Stimulated activated CD8-positive, alpha-beta memory T cell treated with anti-CD3 and anti-CD28 coated beads, Interleukin-4, amount 100 ng/mL, for 48 hours (primary cell): ENCODE measurements at regions not wholly inside any gene's neighbourhood (a gene's known extent, or its start where the extent isn't known, plus 50 kb on each side); places are given as distances from the start of the nearest gene placed in this dataset.
"Not testable (repeated sequence)": the region's sequence is repeated elsewhere in the genome, so short reads cannot be mapped to it uniquely, and the experiment has no call there.

Experiments
- DNase-seq: peaks from one replicate; pipeline ENCODE4 v3.0.0-alpha.2; 2020

DNA sequence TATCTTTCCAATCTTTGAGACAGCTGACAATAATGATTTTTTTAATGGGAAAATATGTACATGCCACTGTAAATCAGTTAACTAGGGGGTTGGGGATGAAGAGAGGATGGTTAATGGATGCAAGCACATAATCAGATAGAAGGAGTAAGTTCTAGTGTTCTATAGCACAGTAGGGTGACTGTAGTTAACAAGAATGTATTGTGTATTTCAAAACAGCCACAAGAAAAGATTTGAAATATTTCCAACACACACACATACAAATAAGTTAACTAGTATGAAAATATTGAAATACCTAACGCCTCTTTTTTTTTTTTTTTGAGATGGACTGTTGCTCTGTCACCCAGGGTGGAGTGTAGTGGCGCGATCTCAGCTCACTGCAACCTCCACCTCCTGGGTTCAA lies 153.4 kb upstream of the SALL4 start:
- no peak for DNase-seq

DNA sequence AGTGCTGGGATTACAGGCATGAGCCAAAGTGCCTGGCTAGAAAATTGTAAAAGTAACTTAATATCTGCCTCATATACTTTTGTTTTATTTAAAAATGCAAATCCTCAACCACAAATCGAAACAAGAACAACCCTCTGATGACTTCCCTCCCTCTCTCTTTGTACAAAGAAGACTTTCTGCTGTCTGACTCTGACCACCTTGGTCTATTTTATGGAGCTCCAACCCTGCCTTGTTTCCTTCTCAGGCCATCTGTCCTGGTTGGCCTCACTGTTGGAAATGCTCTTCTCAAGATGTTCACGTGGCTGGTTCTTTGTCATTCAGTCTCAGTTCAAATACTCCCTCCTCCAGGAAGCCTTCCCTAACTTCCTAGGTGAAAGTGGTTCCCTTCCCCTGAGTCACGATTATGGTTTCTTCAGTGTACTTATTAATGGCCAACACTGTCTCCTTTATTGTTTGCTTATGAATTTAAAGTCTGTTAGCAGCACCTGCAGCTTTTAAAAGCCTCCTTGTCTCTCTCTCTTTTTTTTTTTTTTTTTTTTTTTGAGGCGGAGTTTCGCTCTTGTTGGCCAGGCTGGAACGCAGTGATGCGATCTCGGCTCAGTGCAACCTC lies 151.5 kb upstream of the SALL4 start:
- DNase-seq, result no peak

- DNase-seq, result no peak
These were observed 148.6 kb upstream of the SALL4 start for GRCh38 chr20:51950926-51951325.

- no peak for DNase-seq
These were observed 144.3 kb upstream of the SALL4 start for GRCh38 chr20:51946586-51946985.

GRCh38 chr20:51945881-51946280 lies 143.6 kb upstream of the SALL4 start:
- DNase-seq, result no peak

DNA sequence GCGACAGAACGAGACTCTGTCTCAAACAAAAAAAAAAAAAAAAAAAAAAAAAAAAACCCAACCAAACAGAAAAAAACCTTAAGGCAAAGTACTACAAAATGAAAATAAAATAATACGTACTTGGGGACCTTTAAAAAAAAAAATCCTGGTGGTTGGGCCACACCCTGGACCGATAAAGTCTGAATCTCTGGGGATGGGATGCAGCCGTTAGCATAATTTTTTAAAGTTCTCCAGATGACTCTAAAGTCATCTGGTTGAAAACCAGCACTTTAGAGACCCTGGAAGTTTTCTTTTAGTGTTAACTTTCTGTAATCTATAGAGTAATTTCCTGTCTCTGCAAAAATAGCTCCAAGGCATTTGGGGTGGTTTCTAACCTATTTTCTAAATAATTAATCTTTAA lies 142.9 kb upstream of the SALL4 start:
- DNase-seq, result no peak

DNA sequence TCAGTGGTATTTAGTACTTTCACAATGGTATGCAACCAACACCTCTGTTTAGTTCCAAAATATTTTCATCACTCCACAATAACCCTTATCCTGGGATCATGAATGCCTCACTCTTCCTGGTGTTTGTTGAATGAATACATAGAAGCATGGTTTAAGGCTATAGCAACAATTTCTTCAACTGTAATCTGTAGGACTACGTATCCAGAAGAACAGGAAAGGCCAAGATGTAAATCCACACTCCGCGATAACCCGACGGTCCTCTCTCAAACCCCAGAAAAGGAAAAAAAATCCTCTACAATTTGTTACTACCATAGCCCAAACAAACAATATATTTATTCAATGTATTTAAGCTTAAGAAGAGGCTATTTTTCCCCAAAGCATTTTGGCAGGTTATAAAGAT lies 141.4 kb upstream of the SALL4 start:
- no peak for DNase-seq

DNA sequence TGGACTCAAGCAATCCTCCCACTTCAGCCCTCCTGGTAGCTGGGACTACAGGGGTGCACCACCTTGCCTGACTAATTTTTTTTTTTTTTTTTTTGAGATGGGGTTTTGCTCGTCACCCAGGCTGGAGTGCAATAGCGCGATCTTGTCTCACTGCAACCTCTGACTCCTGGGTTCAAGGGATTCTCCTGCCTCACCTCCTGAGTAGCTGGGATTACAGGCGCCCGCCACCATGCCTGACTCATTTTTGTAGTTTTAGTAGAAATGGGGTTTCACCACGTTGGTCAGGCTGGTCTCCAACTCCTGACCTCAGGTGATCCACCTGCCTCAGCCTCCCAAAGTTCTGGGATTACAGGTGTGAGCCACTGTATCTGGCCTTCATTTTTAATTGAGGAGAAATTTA lies 141.0 kb upstream of the SALL4 start:
- not testable (repeated sequence) for DNase-seq

DNA sequence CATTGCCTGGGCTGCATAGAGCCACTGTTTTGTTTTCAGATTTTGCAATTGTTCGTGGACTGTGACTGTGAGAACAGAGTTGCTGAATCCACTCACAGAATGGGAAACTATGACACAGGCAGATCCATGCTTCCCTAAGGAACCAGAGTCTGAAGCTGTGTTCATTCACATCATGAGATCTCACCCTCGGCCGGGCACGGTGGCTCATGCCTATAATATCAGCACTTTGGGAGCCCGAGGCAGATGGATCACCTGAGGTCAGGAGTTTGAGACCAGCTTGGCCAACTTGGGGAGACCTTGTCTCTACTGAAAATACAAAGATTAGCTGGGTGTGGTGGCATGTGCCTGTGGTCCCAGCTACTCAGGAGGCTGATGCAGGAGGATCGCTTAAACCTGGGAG lies 139.2 kb upstream of the SALL4 start:
- DNase-seq, result no peak

GRCh38 chr20:51939259-51939585 lies 136.9 kb upstream of the SALL4 start:
- no peak for DNase-seq

- DNase-seq, result no peak
These were observed 136.4 kb upstream of the SALL4 start for GRCh38 chr20:51938559-51939258.

DNA sequence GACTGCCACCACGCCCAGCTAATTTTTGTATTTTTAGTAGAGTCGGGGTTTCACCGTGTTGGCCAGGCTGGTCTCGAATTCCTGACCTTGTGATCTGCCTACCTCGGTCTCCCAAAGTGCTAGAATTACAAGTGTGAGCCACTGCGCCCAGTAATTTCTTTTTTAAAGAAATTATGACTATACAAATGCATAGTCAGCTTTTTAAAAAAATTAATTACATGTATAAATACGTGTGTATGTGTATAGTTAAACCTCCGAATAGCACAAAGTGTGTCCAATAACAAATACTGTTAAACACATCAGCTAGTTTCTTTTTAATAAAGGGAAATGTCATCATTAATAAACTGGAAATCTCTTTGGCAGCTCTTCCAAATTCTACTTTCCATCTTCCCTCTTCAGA lies 135.5 kb upstream of the SALL4 start:
- DNase-seq, result no peak

DNA sequence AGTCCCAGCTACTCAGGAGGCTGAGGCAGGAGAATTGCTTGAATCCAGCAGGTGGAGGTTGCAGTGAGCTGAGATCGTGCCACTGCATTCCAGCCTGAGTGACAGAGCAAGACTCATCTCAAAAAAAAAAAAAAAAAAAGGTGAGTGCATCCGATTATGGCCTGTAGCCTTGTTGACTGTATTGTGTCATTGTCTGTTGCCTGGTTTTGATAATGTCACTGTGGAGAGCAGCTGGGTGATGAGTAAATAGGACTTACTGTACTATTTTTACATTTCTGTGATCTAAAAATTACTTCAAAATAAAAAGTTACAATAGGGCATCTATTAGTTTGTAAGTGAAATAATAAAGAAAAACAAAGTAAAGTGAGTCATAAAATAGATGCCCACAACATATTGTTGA lies 134.1 kb upstream of the SALL4 start:
- no peak for DNase-seq

DNA sequence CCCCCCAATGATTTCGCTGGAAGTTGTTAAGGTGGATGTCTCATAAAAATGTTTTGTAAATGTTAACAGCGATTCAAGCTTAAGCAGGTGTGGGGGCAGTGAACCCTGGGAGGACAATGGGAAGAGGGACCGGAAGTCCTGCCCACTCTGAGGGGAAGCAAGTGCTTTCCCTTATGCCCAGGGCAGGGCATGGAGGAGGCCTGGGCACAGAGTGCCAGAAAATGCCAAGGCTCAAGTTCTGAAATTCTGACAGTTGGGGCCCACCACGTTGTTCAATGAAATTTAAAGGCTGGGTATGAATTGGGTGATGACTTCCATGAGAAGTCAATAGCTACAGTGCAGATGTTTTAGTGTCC lies 132.7 kb upstream of the SALL4 start:
- no peak for DNase-seq

GRCh38 chr20:51934301-51935002 lies 132.1 kb upstream of the SALL4 start:
- DNase-seq, result no peak

GRCh38 chr20:51931371-51931781 lies 129.1 kb upstream of the SALL4 start:
- no peak for DNase-seq

DNA sequence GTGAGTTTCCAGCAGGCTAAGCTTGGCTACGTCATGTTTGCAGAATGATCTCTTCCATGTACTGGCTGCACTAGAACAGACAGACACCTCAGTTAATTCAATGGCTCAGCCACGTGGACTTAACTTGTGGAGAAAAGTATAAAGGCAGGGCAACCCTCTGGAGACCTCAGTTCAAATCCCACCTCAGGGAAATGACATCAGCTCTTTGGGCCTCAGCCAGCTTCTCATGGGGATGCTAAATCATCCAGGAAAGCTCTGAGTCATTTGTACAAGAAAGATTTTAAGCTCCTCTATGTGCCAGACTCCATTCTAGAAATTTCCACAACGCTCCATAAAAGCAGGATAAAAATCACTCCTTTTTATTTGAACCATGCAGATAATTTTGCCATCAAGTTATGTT lies 128.5 kb upstream of the SALL4 start:
- DNase-seq, result no peak

DNA sequence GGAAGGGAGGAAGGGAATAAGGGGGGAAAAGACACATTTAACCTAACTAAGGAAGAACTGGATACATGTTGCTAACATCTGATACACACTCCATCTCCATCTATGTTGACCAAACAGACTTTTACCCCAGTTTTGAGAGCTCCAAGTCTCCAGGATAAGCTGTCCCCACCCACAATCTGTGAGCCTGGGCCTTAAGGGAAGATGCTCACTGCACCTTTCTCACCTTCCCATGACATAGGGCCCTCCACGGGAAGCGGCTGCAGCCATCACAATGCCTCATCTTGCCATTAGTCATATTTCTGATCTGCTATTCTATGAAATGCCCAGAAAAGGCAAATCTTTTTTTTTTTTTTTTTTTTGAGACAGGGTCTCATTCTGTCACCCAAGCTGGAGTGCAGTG lies 126.6 kb upstream of the SALL4 start:
- no peak for DNase-seq

DNA sequence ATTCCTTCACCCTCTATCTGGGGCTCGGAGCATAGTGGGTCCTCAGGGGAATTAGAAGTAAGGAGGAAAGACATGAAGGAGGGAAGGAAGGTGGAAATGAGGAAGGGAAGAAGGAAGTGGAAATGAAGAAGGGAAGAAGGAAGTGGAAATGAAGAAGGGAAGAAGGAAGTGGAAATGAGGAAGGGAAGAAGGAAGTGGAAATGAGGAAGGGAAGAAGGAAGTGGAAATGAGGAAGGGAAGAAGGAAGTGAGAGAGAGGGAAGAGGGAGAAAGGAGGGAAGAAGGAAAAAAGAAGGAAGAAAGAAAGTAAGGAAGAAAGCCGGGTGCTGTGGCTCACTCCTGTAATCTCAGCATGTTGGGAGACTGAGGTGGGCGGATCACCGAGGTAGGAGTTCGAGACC lies 125.6 kb upstream of the SALL4 start:
- not testable (repeated sequence) for DNase-seq

DNA sequence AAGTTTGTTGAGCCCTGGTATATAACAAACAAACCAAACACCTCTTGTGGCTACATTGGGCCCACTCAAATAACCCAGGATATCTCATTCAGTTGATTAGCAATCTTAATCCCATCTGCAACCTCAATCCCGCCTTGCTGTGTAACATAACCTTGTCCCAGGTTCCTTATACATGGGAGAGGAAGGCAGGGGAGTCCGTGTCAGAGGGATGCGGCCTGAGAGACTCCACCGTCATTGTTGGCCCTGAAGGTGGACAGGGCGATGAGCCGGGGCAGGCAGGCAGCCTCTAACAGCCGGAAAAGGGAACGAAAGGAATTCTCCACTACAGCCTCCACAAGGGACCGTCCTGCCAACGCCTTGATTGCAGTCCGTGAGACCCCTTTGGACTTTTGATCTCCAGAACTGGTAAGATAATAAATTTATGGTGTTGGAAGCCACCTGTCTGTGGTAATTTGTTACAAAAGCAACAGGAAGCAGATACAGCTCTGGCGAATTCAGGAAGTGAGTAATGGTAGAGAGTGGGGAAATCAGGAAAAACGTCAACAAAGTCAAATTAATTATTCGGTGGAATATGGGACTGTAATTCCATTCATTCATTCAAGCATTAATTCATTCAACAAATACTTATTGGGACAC lies 124.5 kb upstream of the SALL4 start:
- DNase-seq, result no peak

DNA sequence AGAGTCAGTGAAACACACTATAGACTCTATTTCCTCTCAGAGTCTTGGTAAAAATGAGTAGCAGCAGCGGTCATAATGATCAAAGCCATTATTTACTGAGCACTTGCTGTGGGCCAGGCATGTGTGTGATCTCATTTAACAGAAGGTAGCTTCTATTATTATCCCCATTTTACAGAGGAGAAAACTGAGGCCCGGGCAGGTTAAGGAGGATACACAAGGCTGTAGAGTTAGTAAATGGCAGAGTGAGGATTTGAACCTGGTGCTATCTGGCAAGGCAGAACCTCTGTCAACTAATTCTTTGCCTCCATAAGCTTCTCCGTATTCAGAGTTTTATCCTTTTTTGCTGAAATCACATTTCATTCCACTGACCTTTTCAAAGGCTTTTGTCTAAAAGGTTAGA lies 122.2 kb upstream of the SALL4 start:
- no peak for DNase-seq

DNA sequence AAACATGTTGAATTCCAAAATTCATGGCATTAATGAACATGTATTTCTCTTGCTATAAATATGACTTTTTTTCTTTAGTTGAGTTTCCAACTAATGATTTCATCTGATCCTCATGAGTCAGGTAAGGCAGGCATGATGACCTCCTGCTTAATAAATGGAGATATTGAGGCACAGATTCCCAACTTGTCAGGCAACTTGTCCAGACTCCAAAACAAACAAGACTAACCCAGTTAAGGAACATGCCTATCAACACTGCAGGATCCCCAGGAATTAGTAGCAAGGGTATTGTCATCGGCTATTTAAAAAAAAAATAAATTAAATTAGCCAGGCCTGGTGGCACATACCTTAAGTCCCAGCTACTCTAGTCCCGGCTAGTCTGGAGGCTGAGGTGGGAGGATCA lies 121.3 kb upstream of the SALL4 start:
- DNase-seq, result no peak

- not testable (repeated sequence) for DNase-seq
These were observed 120.5 kb upstream of the SALL4 start for GRCh38 chr20:51922812-51923211.

DNA sequence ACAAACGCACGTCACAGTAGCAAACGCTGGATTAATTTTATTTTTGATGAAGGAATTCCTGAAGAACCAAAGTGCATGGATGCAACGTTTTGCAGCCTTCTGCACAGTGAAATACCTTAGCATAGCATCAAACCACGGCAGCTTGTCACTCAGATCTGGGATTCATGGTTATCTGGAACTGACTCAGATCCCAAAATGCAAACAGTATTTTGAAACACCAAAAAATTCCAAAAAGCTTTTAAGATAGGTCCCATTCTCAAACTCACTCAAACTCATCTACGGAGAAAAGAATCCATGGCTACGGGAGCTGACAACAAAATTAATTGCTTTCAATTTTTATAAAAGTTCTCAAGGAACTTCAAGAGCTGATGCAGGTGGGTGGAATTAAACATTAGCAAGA lies 116.2 kb upstream of the SALL4 start:
- DNase-seq, result no peak
